Liver (tissue), 8 donors: ENCODE measurements at regions not wholly inside any gene's neighbourhood (a gene's known extent, or its start where the extent isn't known, plus 50 kb on each side); places are given as distances from the start of the nearest gene placed in this dataset.

ENCODE experiments used
- DNase-seq: peaks from one replicate; pipeline ENCODE4 v3.0.0-alpha.2; 2017; ENCODE audit warnings: low spot score
- H3K27ac ChIP-seq, 2 donors: one replicate each; pipeline ENCODE4 v1.7.0; 2013; ENCODE audit warnings: inconsistent platforms in 2 of 2, low read length in 2 of 2, control low read depth in 1 of 2, low read depth in 1 of 2, mild to moderate bottlenecking in 1 of 2
- H3K27me3 ChIP-seq, 4 donors: one replicate each; pipeline versions ENCODE4 v1.6.1 to v1.7.0; 2013; ENCODE audit warnings: low read length in 3 of 4, inconsistent platforms in 1 of 4, mild to moderate bottlenecking in 1 of 4, moderate library complexity in 1 of 4; ENCODE audit not compliant: control insufficient read depth in 4 of 4, insufficient read depth in 4 of 4
- H3K36me3 ChIP-seq, 4 donors: one replicate each; pipeline versions ENCODE4 v1.6.1 to v1.7.0; 2013; ENCODE audit warnings: low read length in 3 of 4, mild to moderate bottlenecking in 3 of 4, low read depth in 1 of 4, moderate library complexity in 1 of 4; ENCODE audit not compliant: control insufficient read depth in 4 of 4, insufficient read depth in 3 of 4
- H3K4me1 ChIP-seq, 4 donors: one replicate each; pipeline versions ENCODE4 v1.6.1 to v1.7.0; 2013; ENCODE audit warnings: low read length in 3 of 4, mild to moderate bottlenecking in 3 of 4, moderate library complexity in 1 of 4; ENCODE audit not compliant: control insufficient read depth in 4 of 4, insufficient read depth in 4 of 4
- H3K4me3 ChIP-seq, 3 donors: one replicate each; pipeline versions ENCODE4 v1.6.1 to v1.7.0; 2013; ENCODE audit warnings: low read length in 3 of 3, control low read depth in 1 of 3, low read depth in 1 of 3, mild to moderate bottlenecking in 1 of 3
- H3K9ac ChIP-seq, 2 donors: one replicate each; pipeline ENCODE4 v1.7.0; 2013; ENCODE audit warnings: low read length in 2 of 2, mild to moderate bottlenecking in 2 of 2, moderate library complexity in 2 of 2, control low read depth in 1 of 2, low read depth in 1 of 2
- H3K9me3 ChIP-seq, 4 donors: one replicate each; pipeline versions ENCODE4 v1.6.1 to v1.7.0; 2013; ENCODE audit warnings: low read length in 3 of 4; ENCODE audit not compliant: control insufficient read depth in 4 of 4
- EGR1 ChIP-seq, 2 donors: IDR thresholded peaks; 2 replicates each; pipeline ENCODE4 v1.6.1; 2016 to 2018; ENCODE audit warnings: antibody characterized with exemption in 2 of 2, low read depth in 2 of 2
- FOXA1 ChIP-seq: IDR thresholded peaks from 2 replicates; pipeline ENCODE4 v1.6.1; 2016; ENCODE audit warnings: antibody characterized with exemption
- FOXA2 ChIP-seq: IDR thresholded peaks from 2 replicates; pipeline ENCODE4 v1.6.1; 2016; ENCODE audit warnings: antibody characterized with exemption
- GABPA ChIP-seq, 2 donors: IDR thresholded peaks in 1 of 2; conservative IDR thresholded peaks in 1 of 2; 2 replicates each; pipeline ENCODE4 v1.6.1; 2016; ENCODE audit warnings: antibody characterized with exemption in 2 of 2, mild to moderate bottlenecking in 1 of 2, moderate library complexity in 1 of 2
- HNF4G ChIP-seq: IDR thresholded peaks from 2 replicates; pipeline ENCODE4 v1.6.1; 2016; ENCODE audit warnings: antibody characterized with exemption
- JUND ChIP-seq, 2 donors: IDR thresholded peaks; 2 replicates each; pipeline ENCODE4 v1.6.1; 2016; ENCODE audit warnings: antibody characterized with exemption in 2 of 2
- RAD21 ChIP-seq, 2 donors: IDR thresholded peaks; 2 replicates each; pipeline ENCODE4 v1.6.1; 2016; ENCODE audit warnings: antibody characterized with exemption in 2 of 2, mild to moderate bottlenecking in 2 of 2
- RXRA ChIP-seq, 2 donors: IDR thresholded peaks; 2 replicates each; pipeline ENCODE4 v1.6.1; 2017 to 2018; ENCODE audit warnings: antibody characterized with exemption in 2 of 2, mild to moderate bottlenecking in 1 of 2
- SP1 ChIP-seq: IDR thresholded peaks from 2 replicates; pipeline ENCODE4 v1.6.1; 2018; ENCODE audit warnings: antibody characterized with exemption, mild to moderate bottlenecking
- YY1 ChIP-seq: IDR thresholded peaks from 2 replicates; pipeline ENCODE4 v1.6.1; 2016; ENCODE audit warnings: antibody characterized with exemption, mild to moderate bottlenecking
- WGBS: extraction: QIAGEN DNeasy Blood & Tissue Kit; methylation state at CpG from one replicate; pipeline ENCODE4 v1.1.7; 2013; 5-methylcytosine and 5-hydroxymethylcytosine counted together
- TF ChIP-seq, protein P1 (sequence below): IDR thresholded peaks from 2 replicates; pipeline ENCODE4 v1.6.1; 2016; ENCODE audit warnings: antibody characterized with exemption
- TF ChIP-seq, protein P2 (sequence below): fragments of 150-350 bp; IDR thresholded peaks from 2 replicates; pipeline ENCODE4 v1.5.1; 2017; ENCODE audit warnings: improper control_type of control experiment, low read depth, low read length; ENCODE audit not compliant: missing input control
- TF ChIP-seq, protein P3 (sequence below): IDR thresholded peaks from 2 replicates; pipeline ENCODE4 v1.6.1; 2016; ENCODE audit warnings: antibody characterized with exemption
- TF ChIP-seq, protein P4 (sequence below): IDR thresholded peaks from 2 replicates; pipeline ENCODE4 v1.6.1; 2016; ENCODE audit warnings: antibody characterized with exemption
- TF ChIP-seq, protein P5 (sequence below): IDR thresholded peaks from 2 replicates; pipeline ENCODE4 v1.6.1; 2016; ENCODE audit warnings: antibody characterized with exemption, mild to moderate bottlenecking
- donor health status: healthy.
- donor health status: healthy.
- donor health status: healthy.
- donor health status: healthy.
- donor health status: healthy.

DNA sequence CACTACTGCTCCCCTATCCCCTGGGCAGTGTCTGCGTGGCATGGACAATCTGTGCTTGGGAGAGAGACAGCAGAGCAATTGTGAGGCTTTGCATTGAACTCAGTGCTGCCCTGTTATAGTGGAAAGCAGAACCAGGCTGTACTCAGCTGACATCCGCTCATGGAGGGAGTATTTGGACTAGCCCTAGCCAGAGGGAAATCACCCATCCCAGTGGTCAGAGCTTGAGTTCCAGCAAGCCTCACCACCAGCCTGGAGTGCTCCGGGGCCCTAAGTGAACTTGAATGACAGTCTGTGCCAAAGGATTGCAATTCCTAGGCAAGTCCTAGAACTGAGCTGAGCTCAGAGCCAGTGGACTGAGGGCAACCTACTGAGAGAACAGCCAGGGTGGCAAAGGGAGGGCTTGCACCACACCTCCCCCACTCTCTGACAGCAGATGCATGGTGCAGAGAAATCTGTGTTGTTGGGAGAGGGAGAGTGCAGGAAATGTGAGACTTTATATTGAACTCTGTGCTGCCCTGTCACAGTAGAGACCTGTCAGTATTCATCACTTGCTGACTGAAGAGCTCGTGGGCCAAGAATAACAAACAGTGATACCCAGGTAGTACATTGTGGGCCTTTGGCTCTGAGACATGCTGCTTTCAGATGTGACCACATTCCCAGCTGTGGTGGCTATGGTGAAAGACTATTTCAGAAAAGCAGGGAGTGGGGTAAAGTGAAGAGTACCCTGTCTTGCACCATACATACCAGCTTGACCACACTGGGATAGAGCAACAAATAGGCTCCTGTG lies 107.7 kb upstream of the SLC5A9 start:
- Histone ChIP-seq H3K4me1 (no peaks in the 10 kb centered on the region), H3K9me3 (no peaks in the 10 kb centered on the region), H3K27ac (no peak overlapping the region), H3K4me3 (no peak overlapping the region), H3K9ac (no peak overlapping the region), H3K27me3 (no peaks in the 10 kb centered on the region), H3K36me3 (no peaks in the 10 kb centered on the region)
- TF ChIP-seq, protein P1, sequence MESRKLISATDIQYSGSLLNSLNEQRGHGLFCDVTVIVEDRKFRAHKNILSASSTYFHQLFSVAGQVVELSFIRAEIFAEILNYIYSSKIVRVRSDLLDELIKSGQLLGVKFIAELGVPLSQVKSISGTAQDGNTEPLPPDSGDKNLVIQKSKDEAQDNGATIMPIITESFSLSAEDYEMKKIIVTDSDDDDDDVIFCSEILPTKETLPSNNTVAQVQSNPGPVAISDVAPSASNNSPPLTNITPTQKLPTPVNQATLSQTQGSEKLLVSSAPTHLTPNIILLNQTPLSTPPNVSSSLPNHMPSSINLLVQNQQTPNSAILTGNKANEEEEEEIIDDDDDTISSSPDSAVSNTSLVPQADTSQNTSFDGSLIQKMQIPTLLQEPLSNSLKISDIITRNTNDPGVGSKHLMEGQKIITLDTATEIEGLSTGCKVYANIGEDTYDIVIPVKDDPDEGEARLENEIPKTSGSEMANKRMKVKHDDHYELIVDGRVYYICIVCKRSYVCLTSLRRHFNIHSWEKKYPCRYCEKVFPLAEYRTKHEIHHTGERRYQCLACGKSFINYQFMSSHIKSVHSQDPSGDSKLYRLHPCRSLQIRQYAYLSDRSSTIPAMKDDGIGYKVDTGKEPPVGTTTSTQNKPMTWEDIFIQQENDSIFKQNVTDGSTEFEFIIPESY: no peak
- TF ChIP-seq RAD21 (IDR thresholded peaks at IDR 0.05): no peak
- 90% methylated on average over 4 of the region's 4 CpGs for WGBS
- DNase-seq: no peak

DNA sequence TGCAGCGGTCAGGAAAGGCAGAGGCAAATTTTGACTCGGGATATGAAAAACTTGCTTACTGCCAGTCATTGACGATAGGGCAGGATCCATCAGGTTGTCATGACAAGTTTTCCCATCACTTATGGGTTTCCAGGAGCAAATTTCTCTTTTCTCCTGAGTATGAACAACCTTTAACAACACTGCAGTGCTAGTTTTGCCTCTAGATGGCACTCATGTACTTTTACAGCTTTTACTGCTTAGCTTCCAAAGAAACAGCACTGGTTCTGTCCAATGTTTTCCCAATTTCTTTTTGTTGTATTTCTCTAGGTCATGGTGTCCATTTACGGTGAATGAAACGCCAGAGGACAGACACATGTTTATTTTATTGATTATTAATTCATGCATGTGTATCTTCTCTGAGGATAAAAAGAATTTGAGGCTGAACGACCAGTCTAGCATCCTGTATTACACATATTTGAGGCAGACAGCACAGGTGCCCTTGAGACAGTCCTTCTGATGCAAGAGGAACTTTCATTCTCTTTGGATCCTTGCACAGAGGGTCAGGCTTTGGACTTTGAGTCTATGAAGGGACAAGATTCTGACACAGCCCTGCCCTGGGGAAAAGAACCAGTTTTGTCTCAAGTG lies 112.3 kb upstream of the TRABD2B start:
- TF ChIP-seq, protein P2, sequence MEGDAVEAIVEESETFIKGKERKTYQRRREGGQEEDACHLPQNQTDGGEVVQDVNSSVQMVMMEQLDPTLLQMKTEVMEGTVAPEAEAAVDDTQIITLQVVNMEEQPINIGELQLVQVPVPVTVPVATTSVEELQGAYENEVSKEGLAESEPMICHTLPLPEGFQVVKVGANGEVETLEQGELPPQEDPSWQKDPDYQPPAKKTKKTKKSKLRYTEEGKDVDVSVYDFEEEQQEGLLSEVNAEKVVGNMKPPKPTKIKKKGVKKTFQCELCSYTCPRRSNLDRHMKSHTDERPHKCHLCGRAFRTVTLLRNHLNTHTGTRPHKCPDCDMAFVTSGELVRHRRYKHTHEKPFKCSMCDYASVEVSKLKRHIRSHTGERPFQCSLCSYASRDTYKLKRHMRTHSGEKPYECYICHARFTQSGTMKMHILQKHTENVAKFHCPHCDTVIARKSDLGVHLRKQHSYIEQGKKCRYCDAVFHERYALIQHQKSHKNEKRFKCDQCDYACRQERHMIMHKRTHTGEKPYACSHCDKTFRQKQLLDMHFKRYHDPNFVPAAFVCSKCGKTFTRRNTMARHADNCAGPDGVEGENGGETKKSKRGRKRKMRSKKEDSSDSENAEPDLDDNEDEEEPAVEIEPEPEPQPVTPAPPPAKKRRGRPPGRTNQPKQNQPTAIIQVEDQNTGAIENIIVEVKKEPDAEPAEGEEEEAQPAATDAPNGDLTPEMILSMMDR: peak; percentile 88
- TF ChIP-seq, protein P3, sequence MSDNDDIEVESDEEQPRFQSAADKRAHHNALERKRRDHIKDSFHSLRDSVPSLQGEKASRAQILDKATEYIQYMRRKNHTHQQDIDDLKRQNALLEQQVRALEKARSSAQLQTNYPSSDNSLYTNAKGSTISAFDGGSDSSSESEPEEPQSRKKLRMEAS: no peak
- no peak for TF ChIP-seq YY1
- TF ChIP-seq, protein P1: no peak
- TF ChIP-seq RXRA (IDR thresholded peaks at IDR 0.05): no peak
- TF ChIP-seq FOXA2: no peak
- peak; percentile 92 to 95 for TF ChIP-seq RAD21 (IDR thresholded peaks at IDR 0.05)
- TF ChIP-seq JUND (IDR thresholded peaks at IDR 0.05): no peak
- TF ChIP-seq EGR1 (IDR thresholded peaks at IDR 0.05; ENCODE audit: low read depth in 2 of 2): no peak
- TF ChIP-seq GABPA (IDR thresholded peaks at IDR 0.05 in 1 of 2, conservative IDR thresholded peaks at IDR 0.05 in 1 of 2): no peak
- no peak for TF ChIP-seq HNF4G
- no peak for TF ChIP-seq SP1
- TF ChIP-seq, protein P4, sequence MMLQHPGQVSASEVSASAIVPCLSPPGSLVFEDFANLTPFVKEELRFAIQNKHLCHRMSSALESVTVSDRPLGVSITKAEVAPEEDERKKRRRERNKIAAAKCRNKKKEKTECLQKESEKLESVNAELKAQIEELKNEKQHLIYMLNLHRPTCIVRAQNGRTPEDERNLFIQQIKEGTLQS: no peak
- TF ChIP-seq, protein P5, sequence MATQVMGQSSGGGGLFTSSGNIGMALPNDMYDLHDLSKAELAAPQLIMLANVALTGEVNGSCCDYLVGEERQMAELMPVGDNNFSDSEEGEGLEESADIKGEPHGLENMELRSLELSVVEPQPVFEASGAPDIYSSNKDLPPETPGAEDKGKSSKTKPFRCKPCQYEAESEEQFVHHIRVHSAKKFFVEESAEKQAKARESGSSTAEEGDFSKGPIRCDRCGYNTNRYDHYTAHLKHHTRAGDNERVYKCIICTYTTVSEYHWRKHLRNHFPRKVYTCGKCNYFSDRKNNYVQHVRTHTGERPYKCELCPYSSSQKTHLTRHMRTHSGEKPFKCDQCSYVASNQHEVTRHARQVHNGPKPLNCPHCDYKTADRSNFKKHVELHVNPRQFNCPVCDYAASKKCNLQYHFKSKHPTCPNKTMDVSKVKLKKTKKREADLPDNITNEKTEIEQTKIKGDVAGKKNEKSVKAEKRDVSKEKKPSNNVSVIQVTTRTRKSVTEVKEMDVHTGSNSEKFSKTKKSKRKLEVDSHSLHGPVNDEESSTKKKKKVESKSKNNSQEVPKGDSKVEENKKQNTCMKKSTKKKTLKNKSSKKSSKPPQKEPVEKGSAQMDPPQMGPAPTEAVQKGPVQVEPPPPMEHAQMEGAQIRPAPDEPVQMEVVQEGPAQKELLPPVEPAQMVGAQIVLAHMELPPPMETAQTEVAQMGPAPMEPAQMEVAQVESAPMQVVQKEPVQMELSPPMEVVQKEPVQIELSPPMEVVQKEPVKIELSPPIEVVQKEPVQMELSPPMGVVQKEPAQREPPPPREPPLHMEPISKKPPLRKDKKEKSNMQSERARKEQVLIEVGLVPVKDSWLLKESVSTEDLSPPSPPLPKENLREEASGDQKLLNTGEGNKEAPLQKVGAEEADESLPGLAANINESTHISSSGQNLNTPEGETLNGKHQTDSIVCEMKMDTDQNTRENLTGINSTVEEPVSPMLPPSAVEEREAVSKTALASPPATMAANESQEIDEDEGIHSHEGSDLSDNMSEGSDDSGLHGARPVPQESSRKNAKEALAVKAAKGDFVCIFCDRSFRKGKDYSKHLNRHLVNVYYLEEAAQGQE: no peak
- TF ChIP-seq FOXA1: no peak
- H3K9me3 ChIP-seq: no peaks in the 10 kb centered on the region
- H3K4me1 ChIP-seq: no peaks in the 10 kb centered on the region
- DNase-seq: no peak
- H3K36me3 ChIP-seq: no peaks in the 10 kb centered on the region
- H3K27me3 ChIP-seq: no peaks in the 10 kb centered on the region
- WGBS: 15% methylated on average over 6 of the region's 6 CpGs
- H3K4me3 ChIP-seq: no peak overlapping the region
- no peak overlapping the region for H3K9ac ChIP-seq
- no peak overlapping the region for H3K27ac ChIP-seq
